Nephron (organoid): ENCODE measurements at regions not wholly inside any gene's neighbourhood (a gene's known extent, or its start where the extent isn't known, plus 50 kb on each side); places are given as distances from the start of the nearest gene placed in this dataset.

Experiments
- H3K27ac Mint-ChIP-seq, 3 experiments: 2 replicates each; pipeline ENCODE4 v1.8.0; 2020; ENCODE audit warnings: mixed read lengths in 3 of 3, mild to moderate bottlenecking in 2 of 3, moderate library complexity in 1 of 3
- H3K27me3 Mint-ChIP-seq: 2 replicates; pipeline ENCODE4 v1.8.0; 2021; ENCODE audit warnings: low read depth, mild to moderate bottlenecking, moderate library complexity, mixed read lengths
- H3K36me3 Mint-ChIP-seq: 2 replicates; pipeline ENCODE4 v1.8.0; 2020; ENCODE audit warnings: low read depth, mixed read lengths
- H3K4me1 Mint-ChIP-seq: 2 replicates; pipeline ENCODE4 v1.8.0; 2020; ENCODE audit warnings: mixed read lengths
- H3K4me3 Mint-ChIP-seq, 3 experiments: 2 replicates each; pipeline ENCODE4 v1.8.0; 2020; ENCODE audit warnings: mild to moderate bottlenecking in 3 of 3, mixed read lengths in 3 of 3, moderate library complexity in 2 of 3
- H3K9me3 Mint-ChIP-seq: 2 replicates; pipeline ENCODE4 v1.8.0; 2020; ENCODE audit warnings: mixed read lengths
- TF ChIP-seq, protein P1 (sequence below), 3 experiments: fragments of 200-600 bp; sonication (generic); IDR thresholded peaks; one replicate each; pipeline ENCODE4 v1.5.0; 2021; ENCODE audit warnings: antibody characterized with exemption in 3 of 3; ENCODE audit not compliant: unreplicated experiment in 3 of 3

DNA sequence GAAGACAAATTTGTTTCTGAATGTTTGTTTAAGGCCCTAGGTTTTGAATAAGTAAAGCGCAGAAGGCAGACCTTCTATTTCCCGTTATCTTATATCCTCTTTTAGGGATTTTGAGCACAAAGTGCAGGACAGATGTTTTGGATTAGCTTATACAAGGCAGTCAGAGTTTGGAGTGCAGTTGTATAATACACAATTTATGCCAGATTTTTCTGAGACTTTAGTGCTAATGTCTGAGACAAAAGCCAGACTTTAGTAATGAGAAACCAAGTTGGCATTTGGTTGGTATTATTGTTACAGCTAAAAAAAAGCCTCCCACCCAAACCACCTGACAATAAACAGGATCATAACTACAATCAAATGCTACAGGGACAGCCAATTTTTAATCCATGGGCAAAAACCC is 309.9 kb upstream of the SATB1 start:
- Mint-ChIP-seq H3K9me3 (no peaks in the 10 kb centered on the region), H3K27me3 (no peaks in the 10 kb centered on the region), H3K36me3 (no peaks in the 10 kb centered on the region), H3K27ac (no peak overlapping the region), H3K4me1 (peaks cover 7% of the 10 kb centered on the region), H3K4me3 (no peak overlapping the region)
- TF ChIP-seq, protein P1, sequence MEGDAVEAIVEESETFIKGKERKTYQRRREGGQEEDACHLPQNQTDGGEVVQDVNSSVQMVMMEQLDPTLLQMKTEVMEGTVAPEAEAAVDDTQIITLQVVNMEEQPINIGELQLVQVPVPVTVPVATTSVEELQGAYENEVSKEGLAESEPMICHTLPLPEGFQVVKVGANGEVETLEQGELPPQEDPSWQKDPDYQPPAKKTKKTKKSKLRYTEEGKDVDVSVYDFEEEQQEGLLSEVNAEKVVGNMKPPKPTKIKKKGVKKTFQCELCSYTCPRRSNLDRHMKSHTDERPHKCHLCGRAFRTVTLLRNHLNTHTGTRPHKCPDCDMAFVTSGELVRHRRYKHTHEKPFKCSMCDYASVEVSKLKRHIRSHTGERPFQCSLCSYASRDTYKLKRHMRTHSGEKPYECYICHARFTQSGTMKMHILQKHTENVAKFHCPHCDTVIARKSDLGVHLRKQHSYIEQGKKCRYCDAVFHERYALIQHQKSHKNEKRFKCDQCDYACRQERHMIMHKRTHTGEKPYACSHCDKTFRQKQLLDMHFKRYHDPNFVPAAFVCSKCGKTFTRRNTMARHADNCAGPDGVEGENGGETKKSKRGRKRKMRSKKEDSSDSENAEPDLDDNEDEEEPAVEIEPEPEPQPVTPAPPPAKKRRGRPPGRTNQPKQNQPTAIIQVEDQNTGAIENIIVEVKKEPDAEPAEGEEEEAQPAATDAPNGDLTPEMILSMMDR (IDR thresholded peaks at IDR 0.05; ENCODE audit: unreplicated experiment in 3 of 3): no peak

GRCh38 chr3:18734309-18734708 is 309.2 kb upstream of the SATB1 start:
- Mint-ChIP-seq H3K9me3 (no peaks in the 10 kb centered on the region), H3K36me3 (no peaks in the 10 kb centered on the region)

GRCh38 chr3:18732474-18732873 is 307.3 kb upstream of the SATB1 start:
- H3K27ac Mint-ChIP-seq: no peak overlapping the region

More at GRCh38 chr3:18734309-18734708, 309.2 kb upstream of the SATB1 start:
- no peaks in the 10 kb centered on the region for H3K27me3 Mint-ChIP-seq
- H3K4me3 Mint-ChIP-seq: no peak overlapping the region
- TF ChIP-seq, protein P1 (IDR thresholded peaks at IDR 0.05; ENCODE audit: unreplicated experiment in 3 of 3): no peak
- H3K4me1 Mint-ChIP-seq: peaks cover 7% of the 10 kb centered on the region
- no peak overlapping the region for H3K27ac Mint-ChIP-seq

GRCh38 chr3:18730491-18730890 is 305.4 kb upstream of the SATB1 start:
- no peaks in the 10 kb centered on the region for H3K36me3 Mint-ChIP-seq
- peaks cover 13% of the 10 kb centered on the region for H3K4me1 Mint-ChIP-seq
- no peak overlapping the region for H3K27ac Mint-ChIP-seq
- no peak overlapping the region for H3K4me3 Mint-ChIP-seq
- TF ChIP-seq, protein P1 (IDR thresholded peaks at IDR 0.05; ENCODE audit: unreplicated experiment in 3 of 3): no peak
- H3K27me3 Mint-ChIP-seq: no peaks in the 10 kb centered on the region
- no peaks in the 10 kb centered on the region for H3K9me3 Mint-ChIP-seq

More at GRCh38 chr3:18732474-18732873, 307.3 kb upstream of the SATB1 start:
- Mint-ChIP-seq H3K36me3 (no peaks in the 10 kb centered on the region), H3K27me3 (no peaks in the 10 kb centered on the region), H3K4me1 (peaks cover 7% of the 10 kb centered on the region), H3K4me3 (no peak overlapping the region), H3K9me3 (no peaks in the 10 kb centered on the region)
- TF ChIP-seq, protein P1 (IDR thresholded peaks at IDR 0.05; ENCODE audit: unreplicated experiment in 3 of 3): no peak

DNA sequence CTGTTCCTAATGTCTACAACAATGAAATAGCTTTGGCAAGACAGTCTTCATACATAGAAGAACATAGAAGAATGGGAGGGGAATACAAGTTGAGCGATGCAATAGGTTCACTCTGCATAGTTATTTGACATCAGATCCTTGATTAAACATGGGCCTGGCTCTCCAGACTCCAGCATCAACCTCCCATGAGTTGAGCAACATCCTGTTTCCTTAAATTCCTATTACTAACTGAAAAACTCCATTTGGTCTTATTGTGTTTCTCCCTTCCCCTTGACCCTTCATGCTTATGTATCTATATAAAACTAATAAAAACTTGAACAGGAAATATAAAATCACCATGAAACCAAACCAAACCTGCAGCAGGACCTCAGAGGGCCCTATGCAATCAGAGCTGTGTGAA is 304.5 kb upstream of the SATB1 start:
- no peaks in the 10 kb centered on the region for H3K36me3 Mint-ChIP-seq
- H3K4me3 Mint-ChIP-seq: no peak overlapping the region
- H3K4me1 Mint-ChIP-seq: peaks cover 8% of the 10 kb centered on the region
- H3K9me3 Mint-ChIP-seq: no peaks in the 10 kb centered on the region
- H3K27me3 Mint-ChIP-seq: no peaks in the 10 kb centered on the region
- no peak overlapping the region for H3K27ac Mint-ChIP-seq
- TF ChIP-seq, protein P1 (IDR thresholded peaks at IDR 0.05; ENCODE audit: unreplicated experiment in 3 of 3): no peak

DNA sequence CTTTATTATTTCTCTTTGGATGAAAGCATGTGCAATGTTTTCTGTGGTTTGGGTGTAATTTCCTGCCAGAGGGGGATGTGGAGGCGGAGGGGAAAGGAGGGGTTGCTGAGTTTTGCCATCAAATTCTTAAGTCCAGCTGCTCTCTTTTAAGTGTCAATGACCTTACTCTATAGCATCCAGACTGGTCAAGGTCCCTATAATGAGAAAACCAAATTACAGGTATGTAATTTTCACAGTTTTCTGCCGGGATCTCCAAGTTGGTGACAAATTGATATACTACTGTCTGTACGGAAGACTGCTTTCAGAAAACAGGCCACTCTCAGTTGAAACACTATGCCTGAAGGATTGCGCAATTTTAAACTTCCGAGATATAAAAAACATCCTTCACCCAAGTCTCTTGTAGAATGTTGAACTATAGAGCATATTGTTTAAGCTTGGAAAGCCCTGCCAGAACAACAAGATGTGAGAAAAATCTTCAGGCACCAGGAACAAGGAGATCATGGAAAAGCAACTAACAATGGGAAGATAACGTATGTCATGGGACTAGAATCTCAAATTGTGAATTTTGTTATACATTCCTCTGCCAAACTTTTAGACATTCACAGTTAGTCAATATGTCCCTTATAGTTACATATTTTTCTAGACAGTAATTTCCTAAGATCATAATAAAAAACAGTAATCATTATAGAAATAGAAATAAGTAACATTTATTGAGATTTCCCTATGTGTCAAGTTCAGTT is 300.7 kb upstream of the SATB1 start:
- no peaks in the 10 kb centered on the region for H3K27me3 Mint-ChIP-seq
- no peaks in the 10 kb centered on the region for H3K9me3 Mint-ChIP-seq
- no peaks in the 10 kb centered on the region for H3K36me3 Mint-ChIP-seq
- no peak overlapping the region for H3K27ac Mint-ChIP-seq
- TF ChIP-seq, protein P1 (IDR thresholded peaks at IDR 0.05; ENCODE audit: unreplicated experiment in 3 of 3): no peak
- no peak overlapping the region for H3K4me3 Mint-ChIP-seq
- H3K4me1 Mint-ChIP-seq: peaks cover 5% of the 10 kb centered on the region
